ENCODE measurements at regions not wholly inside any gene's neighbourhood (a gene's known extent, or its start where the extent isn't known, plus 50 kb on each side); places are given as distances from the start of the nearest gene placed in this dataset.
"Not testable (repeated sequence)": the region's sequence is repeated elsewhere in the genome, so short reads cannot be mapped to it uniquely, and the experiment has no call there.

GRCh38 chr12:91243177-91243576 lies 60.6 kb upstream of the DCN start:
- not testable (repeated sequence) for TF ChIP-seq CTCF (IDR thresholded peaks at IDR 0.05; ENCODE audit: low read depth, low read length); EZH2phosphoT487 (IDR thresholded peaks at IDR 0.05; ENCODE audit: low read depth)

All from OCI-LY3 (cell line).